GM19372 (cell line): ENCODE measurements at regions not wholly inside any gene's neighbourhood (a gene's known extent, or its start where the extent isn't known, plus 50 kb on each side); places are given as distances from the start of the nearest gene placed in this dataset.

Source experiments
- ATAC-seq: cut with Tn5 transposase; IDR thresholded peaks from one replicate; pipeline ENCODE4 v1.9.1; 2021; ENCODE audit warnings: mild to moderate bottlenecking, low read depth, moderate library complexity; ENCODE audit not compliant: unreplicated experiment

DNA sequence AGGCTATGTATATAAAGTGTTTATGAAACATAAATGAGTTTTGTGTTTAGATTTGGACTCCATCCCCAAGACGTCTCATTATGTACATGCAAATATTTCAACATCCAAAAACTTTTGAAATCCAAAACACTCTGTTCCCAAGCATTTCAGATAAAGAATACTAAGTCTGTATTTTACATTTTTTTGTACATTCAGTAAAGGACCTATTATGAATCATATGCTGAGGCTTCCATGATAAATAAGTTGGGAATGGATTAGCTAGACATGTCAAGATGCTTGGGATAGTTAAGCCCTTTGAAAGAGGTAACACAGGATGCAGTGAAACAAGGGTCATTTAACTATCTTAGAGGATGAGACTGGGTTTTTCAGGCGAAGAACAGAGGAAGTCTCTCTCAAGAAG lies 262.9 kb downstream of the SNX13 start:
- ATAC-seq, result no peak

DNA sequence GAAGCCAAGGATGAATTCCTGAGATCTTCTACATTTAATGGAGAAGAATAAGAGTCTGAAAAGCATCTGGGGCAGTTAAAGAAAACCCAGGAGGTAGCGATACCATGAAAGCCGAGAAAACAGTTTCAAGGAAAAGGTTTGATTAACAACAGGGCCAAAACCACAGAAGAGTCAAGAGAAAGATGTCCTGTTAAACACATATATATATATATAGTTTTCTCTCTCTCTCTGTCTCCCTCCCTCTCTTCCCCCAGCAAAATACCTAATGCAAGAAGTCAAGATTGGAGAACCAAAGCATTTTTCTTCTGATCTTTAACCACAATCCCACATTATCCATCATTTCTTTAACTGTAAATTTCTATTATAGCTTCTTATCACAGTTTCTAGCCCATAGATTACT lies 261.4 kb downstream of the SNX13 start:
- ATAC-seq, result no peak

DNA sequence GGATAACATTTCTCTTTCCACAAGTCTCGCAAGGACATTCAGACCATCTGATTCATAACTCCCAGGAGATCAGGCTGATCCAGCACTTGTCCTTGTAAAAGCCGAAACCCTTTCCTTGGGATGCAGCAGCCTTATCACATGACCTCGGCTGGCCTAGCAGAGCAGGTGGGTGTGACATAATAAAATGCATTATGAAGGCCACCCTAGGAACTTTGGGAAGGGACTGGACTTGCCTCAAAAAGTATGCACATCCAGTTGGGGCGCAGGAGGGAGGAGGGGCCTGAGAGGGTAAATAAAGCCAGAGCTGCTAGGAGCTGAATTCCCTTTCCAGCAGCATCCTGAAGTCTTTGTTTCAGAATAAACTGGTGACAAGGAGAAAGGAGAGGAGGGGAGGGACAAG lies 260.8 kb downstream of the SNX13 start:
- ATAC-seq, result no peak

DNA sequence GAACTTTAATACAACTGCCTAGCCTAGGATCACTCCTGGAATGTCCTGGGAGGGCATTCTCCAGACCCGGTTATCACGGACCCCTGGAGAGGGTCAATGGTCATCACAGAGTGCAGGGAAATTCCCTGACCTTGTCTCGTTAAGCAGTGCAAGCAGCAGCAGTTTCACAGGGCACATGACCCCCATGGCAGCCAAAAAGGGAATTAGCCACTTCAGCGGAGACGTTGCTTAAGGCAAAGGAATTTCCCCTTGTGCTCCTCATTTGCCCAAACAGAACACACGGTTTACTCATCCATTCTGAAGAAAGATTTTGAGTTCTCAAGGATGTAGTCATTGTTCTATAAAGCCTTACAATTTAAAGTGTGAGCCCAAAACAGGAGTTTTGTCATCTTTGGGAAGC lies 260.3 kb downstream of the SNX13 start:
- no peak for ATAC-seq

DNA sequence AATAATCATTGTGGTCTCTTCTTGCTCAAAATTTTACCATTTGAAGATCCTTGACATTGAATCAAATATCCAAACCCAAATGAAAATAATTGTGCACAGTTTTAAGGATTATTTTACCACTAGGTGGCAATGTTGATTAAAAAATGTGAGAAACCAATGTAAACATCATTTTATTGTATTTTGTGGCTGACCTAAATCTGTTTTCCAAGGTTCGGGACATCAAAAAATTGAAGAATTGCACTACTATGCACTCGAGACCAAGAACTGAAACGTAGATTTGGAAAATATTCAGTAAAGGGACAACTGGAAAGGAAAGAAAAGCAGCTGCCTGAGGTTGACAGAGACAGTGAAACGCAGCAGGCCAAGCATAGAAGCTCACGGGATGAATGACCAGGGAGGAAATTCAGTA lies 259.3 kb downstream of the SNX13 start:
- ATAC-seq, result peak; percentile 55

DNA sequence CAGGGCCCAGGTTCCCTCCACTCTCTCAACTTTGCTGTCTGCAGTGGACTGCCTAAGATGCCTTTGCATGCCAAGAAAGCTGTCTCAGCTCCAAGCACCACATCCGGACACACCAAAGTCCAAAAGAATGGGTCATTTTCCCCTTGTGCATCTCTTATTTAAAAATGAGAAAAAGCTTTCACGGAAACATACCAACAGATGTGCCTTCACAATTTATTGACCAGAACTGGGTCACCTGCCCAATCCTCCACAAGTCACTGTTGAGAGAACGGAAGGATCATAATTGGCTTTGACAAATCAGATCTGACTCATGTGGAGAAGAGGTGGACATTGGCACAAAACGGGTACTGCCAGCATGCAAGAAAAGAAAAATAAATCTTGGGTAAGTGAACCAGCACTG lies 258.3 kb downstream of the SNX13 start:
- ATAC-seq, result no peak

DNA sequence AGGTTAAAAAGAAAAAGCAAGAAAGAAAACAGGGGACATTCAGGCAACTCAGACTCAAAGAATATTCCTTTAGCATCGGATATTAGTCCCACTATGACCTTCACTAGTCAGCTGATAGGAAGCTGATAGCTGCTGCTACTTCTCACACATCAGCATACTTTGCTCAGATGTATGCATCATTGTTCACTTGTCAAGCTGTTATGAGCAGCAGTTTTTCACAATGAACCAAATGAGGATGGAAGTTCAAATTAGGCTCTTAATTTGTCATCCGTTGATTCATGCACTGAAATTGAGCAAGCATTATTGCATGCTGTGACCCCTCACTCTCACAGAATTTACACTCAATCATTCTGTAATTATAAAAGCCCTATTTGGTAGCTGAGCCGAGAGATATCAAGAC lies 257.7 kb downstream of the SNX13 start:
- no peak for ATAC-seq

DNA sequence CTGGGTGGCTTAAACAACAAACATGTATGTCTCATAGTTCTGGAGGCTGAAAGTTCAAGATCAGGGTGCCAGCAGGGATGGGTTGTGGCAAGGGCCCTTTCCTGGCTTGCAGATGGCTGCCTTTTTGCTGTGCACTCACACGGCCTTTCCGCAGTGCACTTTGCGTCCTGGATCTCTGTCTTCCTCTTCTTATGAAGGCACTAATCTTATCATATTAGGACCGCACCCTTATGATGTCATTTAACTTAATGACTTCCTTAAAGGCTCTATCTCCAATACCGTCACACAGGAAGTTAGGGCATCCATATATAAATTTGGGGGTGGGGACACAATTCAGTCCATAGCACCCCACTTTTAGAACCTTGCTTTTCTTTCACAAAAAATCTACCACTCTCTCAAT lies 255.2 kb downstream of the SNX13 start:
- ATAC-seq, result no peak

DNA sequence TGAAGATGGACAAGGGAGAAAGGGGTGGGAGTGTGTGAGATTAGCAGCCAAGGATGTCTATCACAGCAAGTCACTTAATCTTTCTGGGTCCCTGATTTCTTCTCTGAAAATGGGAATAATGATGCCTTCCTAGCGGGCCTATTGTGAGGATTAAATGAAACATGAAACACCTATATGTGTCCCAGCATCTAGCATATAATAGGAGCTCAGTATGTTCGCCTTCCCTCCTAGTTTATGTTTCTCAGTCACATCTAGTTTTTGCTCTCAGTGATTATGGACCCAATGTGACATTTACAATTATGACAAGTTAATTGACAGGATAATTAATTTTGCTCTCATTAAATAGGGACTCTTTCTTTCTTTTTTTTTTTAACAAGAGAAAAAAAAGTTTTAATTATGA lies 252.9 kb downstream of the SNX13 start:
- no peak for ATAC-seq

DNA sequence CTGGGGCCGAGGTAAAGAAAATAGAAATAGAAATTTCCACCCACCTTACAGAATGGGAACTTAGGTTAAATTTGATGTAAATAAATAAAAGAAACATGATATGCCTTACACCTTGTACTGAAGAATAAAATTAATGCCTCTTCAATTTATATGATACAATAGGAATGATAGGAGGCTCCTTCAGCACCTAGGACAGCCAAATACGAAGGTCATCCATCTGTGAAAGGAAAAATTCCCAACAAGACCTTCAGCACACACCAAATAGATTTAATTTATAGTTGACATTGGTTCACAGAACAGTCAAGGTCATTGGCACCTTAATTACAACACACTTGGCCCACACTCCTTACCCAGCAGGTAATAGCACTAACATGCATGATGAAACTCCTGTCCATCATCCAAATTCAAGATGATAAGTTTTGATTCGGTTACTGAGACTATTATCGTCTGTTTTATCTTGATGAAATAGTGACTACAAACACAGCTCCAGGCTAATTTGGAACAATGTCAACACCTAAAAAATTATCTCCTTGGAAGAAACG lies 250.9 kb downstream of the SNX13 start:
- ATAC-seq, result no peak

DNA sequence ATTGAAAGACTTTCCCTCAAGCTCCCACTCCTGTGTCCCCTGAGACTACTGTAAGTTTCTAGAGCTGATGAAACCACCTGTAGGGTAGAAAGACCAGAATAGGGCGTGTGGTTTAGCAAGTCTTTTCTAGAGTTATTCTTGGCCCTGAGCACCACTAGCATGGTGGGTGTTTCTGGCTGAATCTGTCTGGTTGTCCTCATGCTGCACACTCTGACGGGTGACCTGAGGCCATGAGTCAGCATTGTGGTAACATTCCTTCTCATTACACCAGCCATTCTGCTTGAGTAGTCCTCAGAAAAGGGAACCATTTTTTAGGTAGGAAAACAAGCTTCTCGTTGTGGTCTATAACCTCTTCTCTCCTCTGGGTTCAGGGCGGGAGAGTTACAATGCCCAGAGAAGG lies 250.3 kb downstream of the SNX13 start:
- peak; percentile 73 for ATAC-seq

DNA sequence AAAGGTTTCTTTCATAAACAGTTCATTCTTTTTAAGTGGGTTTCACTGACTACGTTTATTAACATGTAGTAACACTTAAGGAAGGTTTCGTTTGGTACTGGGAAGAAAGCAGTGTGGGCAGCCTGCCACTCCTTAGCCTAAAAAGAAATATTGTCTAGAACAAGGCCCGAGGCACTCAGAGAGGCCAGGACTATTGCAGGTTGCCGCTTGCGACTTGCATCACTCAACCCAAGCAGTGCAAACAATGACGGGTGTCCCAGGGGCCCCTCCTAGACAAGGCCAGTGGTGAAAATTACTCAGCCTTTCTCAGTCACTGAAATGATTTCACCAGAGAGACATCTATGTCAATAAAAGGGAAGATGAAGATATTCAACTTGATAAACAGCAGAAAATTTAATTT lies 243.9 kb downstream of the SNX13 start:
- ATAC-seq, result no peak

DNA sequence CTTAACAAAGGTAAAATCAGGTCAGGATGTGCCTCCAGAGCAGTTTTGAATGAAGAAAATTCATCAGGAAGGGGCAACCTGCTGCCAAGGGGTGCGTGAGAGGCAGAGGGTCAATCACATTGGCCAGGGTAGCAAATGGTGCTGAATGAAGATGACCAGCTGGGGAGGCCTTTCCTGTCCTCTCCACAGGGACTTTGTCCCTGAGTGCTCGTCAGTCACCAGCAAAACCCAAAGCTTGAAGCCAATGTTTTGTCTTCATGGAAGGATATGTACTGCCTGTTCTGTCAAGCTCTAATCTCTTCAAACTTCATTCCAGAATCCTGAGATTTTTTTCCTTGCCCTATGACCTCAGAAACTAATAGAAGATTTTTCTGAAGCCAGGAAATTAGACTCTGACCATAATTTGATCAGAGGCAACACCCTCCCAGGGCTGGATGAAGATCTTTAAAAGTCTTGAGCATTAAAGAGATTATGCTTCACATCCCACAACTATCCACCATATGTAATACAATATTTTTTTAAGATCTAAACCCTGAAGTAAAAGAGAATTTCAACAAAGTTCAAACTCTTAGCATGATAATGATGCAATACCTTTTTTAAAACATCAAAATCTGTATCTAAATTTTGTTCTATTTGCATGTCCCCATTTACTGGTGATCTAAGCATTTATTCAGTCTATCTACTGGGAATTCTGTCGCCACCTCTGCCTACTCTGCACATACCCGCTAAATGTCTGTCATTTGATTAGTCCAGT lies 243.0 kb downstream of the SNX13 start:
- no peak for ATAC-seq

DNA sequence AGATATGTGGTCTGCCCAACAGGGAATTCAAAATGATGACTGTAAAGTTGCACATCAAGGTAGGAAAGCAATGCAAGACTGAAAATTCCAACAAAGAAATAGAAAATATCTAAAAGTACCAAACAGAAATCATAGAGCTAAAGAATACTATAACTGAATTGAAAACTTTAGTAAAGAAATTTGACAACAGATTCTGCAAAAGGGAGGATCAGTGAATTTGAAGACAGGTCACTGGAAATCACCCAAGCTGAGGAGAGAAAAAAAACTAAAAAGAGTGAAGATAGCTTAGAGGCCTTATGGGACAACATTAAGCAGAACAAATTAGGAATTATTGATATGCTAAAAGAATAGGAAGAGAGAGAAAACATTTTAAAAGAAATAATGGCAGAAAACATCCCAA lies 240.6 kb downstream of the SNX13 start:
- no peak for ATAC-seq

DNA sequence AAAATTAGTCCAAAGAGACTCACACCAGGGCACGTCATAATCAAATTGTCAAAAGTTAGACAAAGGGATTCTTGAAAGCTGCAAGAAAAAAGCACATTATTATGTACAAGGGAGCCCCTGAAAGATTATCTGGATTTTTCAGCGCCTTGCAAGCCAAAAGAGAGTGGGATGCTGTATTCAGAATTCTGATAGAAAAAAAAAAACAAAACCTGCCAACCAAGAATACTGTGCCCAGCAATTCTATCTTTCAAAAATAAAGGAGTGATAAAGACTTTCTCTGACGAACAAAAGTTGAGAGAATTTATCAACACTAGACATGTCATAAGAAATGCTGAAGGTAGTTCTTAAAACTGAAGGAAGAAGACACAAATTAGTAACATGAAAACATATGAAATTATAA lies 240.2 kb downstream of the SNX13 start:
- ATAC-seq, result no peak

DNA sequence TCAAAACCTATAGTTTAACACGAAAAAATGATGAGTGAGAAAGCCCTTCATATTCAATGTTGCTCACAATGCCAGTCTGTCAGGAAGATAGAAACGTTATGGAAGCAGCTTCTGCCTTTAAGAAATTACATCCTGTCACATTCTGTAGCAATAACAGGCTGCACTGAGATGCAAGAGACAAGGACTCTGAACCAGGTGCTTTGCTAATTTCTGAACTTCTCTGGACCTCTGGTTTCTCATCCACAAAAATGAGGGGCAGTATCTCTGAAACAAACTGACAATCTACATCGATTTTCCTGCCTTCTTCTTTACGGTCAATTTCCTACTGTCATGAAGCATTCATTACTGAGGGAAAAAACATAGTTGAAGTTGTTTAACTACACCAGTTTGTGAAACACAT lies 234.0 kb downstream of the SNX13 start:
- ATAC-seq, result no peak

DNA sequence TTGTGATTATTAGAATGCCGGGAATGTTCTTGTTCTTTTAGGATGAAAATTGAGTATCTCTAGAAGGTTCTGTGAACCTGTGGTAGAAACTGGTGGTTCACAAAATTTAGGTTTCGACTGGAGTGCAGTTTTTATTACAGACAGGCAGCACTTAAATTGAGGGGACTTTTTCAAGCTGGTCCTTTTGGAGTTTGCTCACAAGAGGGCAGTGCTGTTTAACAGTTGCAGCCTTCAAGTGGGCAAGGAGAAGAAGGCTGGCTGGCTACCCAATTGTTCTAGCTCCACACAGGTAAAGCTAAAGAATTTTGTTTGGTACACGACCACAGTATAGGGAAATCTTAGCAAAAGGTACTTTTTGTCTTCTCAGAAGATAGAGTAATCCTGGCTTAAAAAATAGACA lies 233.6 kb downstream of the SNX13 start:
- peak; percentile 83 for ATAC-seq

DNA sequence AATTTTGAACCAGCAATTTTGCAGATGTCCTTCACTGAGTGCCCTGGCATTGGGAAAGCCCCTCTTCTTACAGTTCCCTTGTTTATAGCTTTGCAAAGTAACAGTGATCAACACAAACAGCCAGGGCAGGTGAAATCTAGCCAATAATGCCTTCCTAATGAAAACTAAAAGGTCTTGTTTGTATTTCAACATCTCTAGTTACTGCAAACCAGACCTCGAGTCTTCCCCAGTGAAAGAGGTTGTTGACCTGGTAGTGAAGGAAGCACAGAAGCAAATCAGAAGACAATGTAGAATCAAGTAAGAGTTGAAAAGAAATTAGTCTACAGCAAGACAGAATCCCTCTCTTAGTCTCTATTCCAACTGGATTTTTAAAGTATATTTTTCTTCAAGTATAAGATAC lies 231.2 kb downstream of the SNX13 start:
- ATAC-seq, result no peak

DNA sequence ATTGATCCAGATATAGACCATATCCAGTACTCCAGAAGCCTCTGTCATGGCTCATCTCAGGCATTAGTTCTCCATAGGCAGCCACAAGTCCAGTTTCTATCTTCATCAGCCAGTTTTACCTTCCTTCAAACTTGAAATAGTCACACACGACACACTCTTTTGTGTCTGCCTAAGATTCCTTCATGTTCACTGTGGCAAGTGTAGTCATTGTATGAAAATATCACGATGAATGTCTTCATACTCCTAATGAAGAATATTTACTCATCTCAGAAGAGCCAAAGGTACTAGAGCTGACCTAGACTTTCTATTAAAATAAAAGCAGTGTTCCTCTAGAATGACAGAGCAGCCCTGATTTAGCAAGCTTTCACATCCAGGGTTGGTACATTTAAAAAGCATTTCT lies 230.7 kb downstream of the SNX13 start:
- no peak for ATAC-seq

DNA sequence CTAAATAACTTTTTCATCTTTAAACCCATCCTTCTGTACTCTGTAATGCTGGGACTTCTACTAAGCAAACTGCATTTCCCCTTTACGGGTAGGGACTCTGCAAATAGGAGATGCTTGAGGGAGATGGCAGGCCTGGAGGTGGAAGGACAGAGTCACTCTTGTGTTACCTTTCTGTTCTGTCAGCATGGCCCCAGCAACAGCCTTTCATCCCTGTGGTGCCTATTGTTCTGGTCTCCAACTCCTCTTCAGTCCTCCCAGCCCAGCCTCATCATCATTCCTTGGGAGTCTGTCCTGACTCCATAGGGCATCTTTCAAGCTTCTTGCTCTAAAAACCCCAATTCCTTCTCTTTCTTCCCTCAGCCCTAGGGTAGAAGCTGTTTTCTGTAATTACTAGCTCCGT lies 230.0 kb downstream of the SNX13 start:
- no peak for ATAC-seq

DNA sequence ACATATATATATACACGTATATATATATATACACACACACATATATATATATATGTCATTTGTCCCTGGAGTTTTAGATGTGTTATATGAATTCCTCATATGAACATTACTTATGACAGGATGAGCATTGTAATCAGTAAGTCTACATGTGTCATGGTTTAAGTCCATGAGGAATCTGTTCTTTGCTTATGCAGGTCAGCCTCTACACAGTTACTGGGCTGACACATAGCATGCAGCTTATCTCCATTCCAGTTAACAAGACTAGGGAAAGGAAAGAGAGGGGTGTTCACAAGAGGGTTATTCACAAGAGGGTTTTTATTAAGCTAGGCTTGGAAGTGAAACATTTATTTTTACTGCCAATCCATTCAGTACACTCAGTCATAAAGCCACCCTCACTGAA lies 226.7 kb downstream of the SNX13 start:
- no peak for ATAC-seq

DNA sequence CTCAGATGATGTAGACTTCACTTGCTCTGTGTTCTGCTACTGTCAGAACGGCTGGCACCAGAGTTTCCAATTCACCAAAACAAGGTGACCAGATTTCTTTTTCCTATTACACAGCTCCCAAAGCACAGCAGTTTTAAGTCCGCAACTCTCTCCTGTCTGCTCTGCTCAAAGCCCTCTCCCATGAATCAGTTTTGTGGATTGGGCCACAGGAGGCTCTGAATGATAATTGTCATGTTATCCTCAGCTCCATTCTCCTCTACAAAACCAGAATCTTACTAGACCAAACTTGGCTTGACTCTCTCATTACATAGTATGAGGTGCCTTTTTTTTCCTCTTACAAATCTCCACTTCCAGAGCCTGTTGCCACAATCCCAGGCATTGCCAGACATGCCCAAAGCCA lies 223.5 kb downstream of the SNX13 start:
- no peak for ATAC-seq

DNA sequence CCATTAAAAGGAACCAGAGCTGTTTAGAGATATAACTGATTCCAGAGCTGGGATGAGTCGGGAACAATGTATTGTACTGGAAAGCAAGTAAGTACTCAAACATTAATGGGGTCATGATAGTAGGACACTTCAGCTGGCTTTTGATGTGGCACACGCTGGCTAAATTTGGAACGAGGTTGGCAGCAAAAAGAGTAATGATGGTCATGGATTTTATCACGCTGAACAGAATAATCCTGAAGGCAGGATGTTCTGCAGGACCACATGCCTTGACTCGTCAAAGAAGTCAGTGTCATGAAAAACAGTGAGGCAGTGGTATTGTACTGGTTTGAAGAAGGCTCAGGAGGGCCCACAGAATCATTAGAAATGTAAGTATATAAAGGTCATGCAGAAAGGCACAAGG lies 220.3 kb downstream of the SNX13 start:
- no peak for ATAC-seq
